ENCODE measurements at regions not wholly inside any gene's neighbourhood (a gene's known extent, or its start where the extent isn't known, plus 50 kb on each side); places are given as distances from the start of the nearest gene placed in this dataset.
"Not testable (repeated sequence)": the region's sequence is repeated elsewhere in the genome, so short reads cannot be mapped to it uniquely, and the experiment has no call there.

GRCh38 chr17:34039759-34040555 is 215.1 kb upstream of the CCL2 start:
- not testable (repeated sequence) for DNase-seq

- DNase-seq, result no peak
Observed at GRCh38 chr17:34045990-34046389, 209.1 kb upstream of the CCL2 start.

- no peak for DNase-seq
Observed at GRCh38 chr17:34051046-34051445, 204.0 kb upstream of the CCL2 start.

GRCh38 chr17:34054495-34054894 is 200.6 kb upstream of the CCL2 start:
- DNase-seq, result no peak

GRCh38 chr17:34055606-34056005 is 199.5 kb upstream of the CCL2 start:
- DNase-seq, result no peak

- DNase-seq, result no peak
Observed at GRCh38 chr17:34059423-34060220, 195.5 kb upstream of the CCL2 start.

GRCh38 chr17:34066528-34066927 is 188.6 kb upstream of the CCL2 start:
- DNase-seq, result no peak

- DNase-seq, result no peak
Observed at GRCh38 chr17:34067011-34067410, 188.1 kb upstream of the CCL2 start.

DNA sequence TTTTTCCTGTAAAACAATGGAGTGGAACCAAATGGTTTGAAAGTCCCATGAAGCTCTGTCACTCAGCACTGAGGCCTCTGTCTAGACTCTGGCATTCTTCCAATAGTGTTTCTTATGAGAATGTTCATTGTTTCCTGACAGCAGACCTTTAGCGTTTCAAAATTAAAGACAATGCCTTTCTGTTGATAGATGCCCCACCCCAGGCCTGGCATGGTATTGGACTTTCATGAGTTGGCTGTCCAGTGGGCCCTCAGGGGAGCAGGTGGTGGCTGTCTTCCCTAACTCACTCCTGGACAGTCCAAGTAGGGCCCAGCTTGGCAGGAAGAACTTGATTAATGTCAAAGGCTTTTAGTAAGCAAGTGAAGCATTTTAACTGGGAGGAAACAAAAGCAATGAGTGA is 186.5 kb upstream of the CCL2 start:
- no peak for DNase-seq

DNA sequence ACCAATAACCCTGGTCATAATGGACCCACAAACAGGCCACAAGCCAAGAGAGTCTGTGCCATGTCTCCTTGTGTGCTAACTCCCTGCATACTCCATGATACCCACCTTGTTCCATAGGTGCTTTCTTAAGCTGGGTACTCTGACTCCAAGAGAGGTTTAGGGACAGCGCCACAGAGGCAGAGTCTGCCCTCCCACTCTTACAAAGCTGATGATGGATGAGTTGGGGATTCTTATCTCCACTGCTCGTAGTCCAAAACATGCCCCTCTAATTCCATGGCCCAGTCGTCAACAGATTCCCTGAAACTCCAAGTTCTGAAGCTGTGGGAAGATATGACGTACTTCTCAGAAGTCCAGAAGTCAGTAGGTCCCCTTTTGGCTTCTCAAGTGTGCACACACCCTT is 184.4 kb upstream of the CCL2 start:
- no peak for DNase-seq

GRCh38 chr17:34071886-34072420 is 183.1 kb upstream of the CCL2 start:
- DNase-seq, result no peak

DNA sequence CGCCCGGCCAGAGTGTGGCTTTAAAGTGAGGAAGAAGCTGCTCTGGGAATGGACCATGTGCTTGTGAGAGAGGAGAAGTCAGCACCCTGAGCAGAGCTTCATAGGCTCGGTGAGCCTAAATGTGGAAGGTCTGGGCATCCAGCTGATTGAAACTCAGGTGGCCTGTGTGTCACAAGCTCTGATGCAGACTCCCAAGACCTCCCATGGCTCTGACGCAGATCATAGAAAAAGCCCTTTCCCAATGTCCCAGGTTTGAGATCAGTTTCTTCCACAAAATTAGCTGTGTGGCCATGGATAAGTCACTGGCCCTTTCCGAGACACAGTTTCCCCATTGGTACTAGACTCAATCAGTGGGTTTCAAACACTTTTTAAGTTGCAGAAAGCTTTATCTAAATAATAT is 180.0 kb upstream of the CCL2 start:
- no peak for DNase-seq

- DNase-seq, result no peak
Observed at GRCh38 chr17:34076743-34077631, 178.1 kb upstream of the CCL2 start.

- DNase-seq, result peak; percentile 25 to 28
Observed at GRCh38 chr17:34081269-34081668, 173.8 kb upstream of the CCL2 start.

DNA sequence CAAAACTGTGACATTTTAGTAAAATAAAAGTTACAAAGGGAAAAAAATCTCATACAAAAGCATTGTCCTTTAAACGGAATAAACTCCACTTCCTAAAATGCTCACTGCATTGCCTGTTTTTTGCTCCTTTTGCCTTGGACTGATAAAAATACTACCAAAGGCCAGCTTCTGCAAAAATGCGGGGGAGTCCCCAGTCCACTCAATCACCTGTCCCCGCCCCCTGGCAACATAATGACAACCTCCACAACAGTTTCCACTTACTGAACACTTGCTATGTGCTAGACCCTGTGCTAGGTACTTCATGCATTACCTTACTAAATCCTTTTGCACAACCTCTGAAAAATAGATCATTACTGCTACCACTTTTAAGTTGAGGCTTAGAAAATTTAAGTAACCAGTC is 172.7 kb upstream of the CCL2 start:
- no peak for DNase-seq

DNA sequence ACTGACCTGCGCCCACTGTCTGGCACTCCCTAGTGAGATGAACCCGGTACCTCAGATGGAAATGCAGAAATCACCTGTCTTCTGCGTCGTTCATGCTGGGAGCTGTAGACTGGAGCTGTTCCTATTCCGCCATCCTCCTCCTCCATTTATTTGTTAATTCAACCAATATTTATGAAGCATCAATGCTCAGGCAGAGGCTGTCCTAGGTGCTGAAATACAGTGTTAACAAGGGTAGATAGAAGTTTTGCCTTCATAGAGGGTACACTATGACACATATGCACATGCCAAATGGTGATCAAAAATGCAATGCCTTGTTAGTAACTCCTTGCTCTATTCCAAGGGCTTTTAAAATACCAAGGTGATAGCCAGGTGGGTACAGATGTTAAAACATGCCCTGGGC is 166.0 kb upstream of the CCL2 start:
- DNase-seq, result not testable (repeated sequence)

GRCh38 chr17:34090593-34090992 is 164.5 kb upstream of the CCL2 start:
- no peak for DNase-seq

DNA sequence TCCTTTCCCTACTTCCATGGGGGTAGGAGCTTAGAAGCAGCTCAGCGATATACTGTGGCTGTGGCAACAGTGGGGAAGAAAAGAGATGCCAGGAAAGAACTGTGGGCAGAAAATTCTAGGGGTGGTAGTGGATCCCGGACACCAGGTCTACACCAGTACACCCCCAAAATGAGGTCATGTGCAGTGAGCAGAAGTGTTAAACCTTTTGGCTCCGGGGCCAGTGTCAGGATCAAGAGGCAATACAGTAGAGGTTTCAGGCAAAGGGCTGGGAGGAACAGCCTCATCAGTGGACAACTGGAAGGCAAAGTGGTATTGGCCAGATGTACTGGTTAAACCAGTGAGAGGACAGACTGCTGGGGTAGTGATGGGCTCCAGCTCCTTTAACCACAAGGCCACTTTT is 163.1 kb upstream of the CCL2 start:
- DNase-seq, result no peak

DNA sequence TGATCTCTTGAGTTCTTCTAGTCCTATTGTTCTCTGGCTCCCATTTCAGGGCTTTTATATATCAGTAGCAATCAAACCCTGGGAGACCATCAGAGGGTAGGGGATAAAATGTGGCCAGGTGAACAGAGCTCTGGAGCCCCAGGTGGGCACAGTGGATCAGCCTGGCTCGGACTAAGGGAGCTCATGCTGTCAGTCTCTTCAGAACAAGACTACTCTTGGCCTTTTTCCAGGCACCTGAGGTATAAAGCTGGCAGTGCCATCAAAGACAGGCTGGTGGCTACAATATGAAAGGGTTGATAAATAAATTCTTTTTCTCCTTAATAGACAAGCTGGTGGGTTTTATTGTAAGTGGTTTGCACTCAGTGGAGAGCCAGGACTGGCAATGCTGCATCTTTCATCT is 160.0 kb upstream of the CCL2 start:
- DNase-seq, result no peak

DNA sequence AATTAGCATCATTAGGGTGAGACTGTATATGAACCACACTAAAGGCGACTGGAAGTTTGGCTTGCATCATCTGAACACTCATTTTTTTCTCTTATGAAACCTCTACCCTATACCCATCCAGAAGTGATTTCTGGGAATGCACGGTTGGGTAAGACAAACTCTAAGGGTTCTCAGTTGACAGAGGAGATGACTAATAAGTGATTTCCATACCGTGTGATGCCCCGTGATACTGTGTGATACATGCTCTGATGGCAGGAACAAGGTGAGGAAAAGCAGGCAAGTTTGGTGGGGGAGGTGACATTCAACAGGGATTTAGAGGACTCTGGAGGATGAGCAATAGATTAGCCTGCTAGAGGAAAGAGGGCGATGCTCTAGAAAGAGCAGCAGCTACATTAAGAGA is 156.4 kb upstream of the CCL2 start:
- no peak for DNase-seq

- DNase-seq, result no peak
Observed at GRCh38 chr17:34099859-34100515, 155.1 kb upstream of the CCL2 start.

- no peak for DNase-seq
Observed at GRCh38 chr17:34107019-34107418, 148.1 kb upstream of the CCL2 start.

- DNase-seq, result no peak
Observed at GRCh38 chr17:34110315-34110714, 144.8 kb upstream of the CCL2 start.
